ENCODE measurements at regions not wholly inside any gene's neighbourhood (a gene's known extent, or its start where the extent isn't known, plus 50 kb on each side); places are given as distances from the start of the nearest gene placed in this dataset.

DNA sequence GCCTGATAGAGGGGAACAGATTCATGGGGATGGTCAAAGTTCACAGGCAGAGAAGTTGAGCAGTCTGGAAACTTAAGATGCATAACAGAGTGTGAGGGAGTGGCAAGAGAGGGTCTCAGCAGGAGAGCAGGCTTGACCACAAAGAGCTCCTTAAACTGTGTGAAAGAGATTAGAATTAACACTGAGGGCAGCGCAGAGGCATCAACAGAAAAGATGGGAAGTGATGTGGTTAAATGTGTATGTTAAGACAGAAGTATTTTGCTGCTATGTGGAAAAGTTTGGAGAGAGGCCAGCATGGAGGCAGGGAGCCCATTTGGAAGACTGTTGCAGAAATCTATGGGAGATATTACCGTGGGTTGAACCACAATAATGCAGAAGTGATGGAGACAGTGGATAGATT is 122.7 kb upstream of the LMNTD1 start:
- TF ChIP-seq, protein P1, sequence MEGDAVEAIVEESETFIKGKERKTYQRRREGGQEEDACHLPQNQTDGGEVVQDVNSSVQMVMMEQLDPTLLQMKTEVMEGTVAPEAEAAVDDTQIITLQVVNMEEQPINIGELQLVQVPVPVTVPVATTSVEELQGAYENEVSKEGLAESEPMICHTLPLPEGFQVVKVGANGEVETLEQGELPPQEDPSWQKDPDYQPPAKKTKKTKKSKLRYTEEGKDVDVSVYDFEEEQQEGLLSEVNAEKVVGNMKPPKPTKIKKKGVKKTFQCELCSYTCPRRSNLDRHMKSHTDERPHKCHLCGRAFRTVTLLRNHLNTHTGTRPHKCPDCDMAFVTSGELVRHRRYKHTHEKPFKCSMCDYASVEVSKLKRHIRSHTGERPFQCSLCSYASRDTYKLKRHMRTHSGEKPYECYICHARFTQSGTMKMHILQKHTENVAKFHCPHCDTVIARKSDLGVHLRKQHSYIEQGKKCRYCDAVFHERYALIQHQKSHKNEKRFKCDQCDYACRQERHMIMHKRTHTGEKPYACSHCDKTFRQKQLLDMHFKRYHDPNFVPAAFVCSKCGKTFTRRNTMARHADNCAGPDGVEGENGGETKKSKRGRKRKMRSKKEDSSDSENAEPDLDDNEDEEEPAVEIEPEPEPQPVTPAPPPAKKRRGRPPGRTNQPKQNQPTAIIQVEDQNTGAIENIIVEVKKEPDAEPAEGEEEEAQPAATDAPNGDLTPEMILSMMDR (optimal IDR thresholded peaks at IDR 0.05 in 1 of 3, IDR thresholded peaks at IDR 0.05 in 1 of 3, conservative IDR thresholded peaks at IDR 0.05 in 1 of 3; ENCODE audit: extremely low read depth in 1 of 3, insufficient read depth in 2 of 3, low read length in 3 of 3), result no peak
- TF ChIP-seq EZH2 (IDR thresholded peaks at IDR 0.05; ENCODE audit: low read length), result no peak
